ENCODE measurements at regions not wholly inside any gene's neighbourhood (a gene's known extent, or its start where the extent isn't known, plus 50 kb on each side); places are given as distances from the start of the nearest gene placed in this dataset.

DNA sequence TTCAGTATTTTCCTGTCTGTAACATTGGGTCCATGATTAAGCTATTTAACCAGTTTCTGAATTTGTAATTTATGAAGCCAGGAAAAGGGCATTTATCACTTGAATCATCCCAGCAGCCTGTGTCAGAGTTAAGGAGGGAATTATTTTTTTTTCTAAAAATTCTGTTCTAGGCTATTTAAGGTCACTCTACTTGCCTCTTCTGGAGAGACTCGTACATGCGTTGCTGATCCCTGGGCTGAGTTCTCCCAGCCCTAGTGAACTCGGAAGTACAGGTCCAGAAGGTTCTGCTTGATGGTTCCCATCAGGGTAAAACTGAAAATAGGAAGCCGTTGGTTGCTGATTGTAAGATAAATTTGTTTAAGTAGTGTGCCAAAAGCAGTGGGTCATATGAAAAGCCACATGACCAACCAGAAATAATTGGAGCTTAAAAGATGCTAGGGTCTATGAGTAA, 90.7 kb downstream of the GPR88 start:
- no peak overlapping the region for H3K4me3 Mint-ChIP-seq
- ATAC-seq (ENCODE audit: low read depth): no peak
- no peak for DNase-seq
- no peak overlapping the region for H3K27ac Mint-ChIP-seq
- ChIA-PET POLR2A (no interaction called here), CTCF (no interaction called here)
- no peak for TF ChIP-seq CTCF (IDR thresholded peaks at IDR 0.05)
- intact Hi-C loops (cut with micrococcal nuclease): no loop called here
- no peaks in the 10 kb centered on the region for H3K27me3 Mint-ChIP-seq
- no peaks in the 10 kb centered on the region for H3K4me1 Mint-ChIP-seq
- H3K36me3 Mint-ChIP-seq (ENCODE audit: low read depth): no peaks in the 10 kb centered on the region
- H3K9me3 Mint-ChIP-seq: no peaks in the 10 kb centered on the region

DNA sequence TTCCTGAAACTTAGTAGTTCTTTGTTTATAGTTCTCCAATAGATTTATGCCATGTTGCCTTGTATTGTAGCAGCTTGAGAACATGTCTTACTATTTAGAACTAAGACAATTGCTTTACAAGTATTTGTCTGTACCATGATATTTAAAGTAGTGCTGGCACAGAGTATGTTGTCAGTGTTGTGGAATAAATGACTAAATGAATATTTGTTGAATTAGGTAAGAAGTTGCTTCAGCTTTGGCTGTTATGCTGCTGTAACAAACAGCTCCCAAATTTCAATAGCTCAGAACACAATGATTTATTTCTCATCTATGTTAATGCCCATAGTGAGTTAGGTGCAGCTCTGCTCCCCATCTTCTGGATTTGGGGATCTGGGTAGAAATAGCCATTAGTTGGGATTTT, 90.2 kb upstream of the VCAM1 start:
- Mint-ChIP-seq H3K27ac (no peak overlapping the region), H3K27me3 (no peaks in the 10 kb centered on the region), H3K9me3 (no peaks in the 10 kb centered on the region), H3K4me3 (no peak overlapping the region), H3K36me3 (ENCODE audit: low read depth) (no peaks in the 10 kb centered on the region), H3K4me1 (no peaks in the 10 kb centered on the region)
- no peak for ATAC-seq (ENCODE audit: low read depth)
- no peak for TF ChIP-seq CTCF (IDR thresholded peaks at IDR 0.05)
- CTCF ChIA-PET: no interaction called here
- DNase-seq: no peak
- intact Hi-C loops (cut with micrococcal nuclease): no loop called here
- POLR2A ChIA-PET: no interaction called here

DNA sequence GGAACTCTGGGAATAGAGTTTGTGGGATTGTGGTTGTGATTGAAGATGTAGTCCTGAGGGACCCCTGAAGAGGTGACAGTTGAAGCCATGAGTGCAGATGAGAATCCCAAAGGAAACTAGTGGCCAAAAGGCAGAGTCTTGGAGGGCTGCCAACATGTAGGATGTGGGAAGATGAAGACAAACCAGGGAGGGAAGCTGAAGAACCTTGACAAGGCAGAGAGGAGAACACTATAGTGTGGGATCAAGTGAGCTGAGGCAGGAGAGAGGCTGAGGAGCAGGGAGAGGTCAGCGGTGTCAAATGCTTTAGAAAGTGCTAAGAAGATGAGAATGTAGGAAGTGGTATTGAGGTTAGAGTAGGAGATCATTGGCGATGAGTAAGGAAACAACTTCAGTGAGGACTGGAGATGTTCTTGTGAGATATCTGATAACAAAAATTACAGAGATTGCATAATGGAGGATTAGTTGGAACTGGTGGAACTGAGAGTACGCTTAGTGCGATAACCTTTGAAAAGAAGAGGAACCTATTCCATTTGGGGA, 88.5 kb upstream of the VCAM1 start:
- no peak for DNase-seq
- Mint-ChIP-seq H3K27me3 (no peaks in the 10 kb centered on the region), H3K9me3 (no peaks in the 10 kb centered on the region), H3K27ac (no peak overlapping the region), H3K4me1 (no peaks in the 10 kb centered on the region), H3K36me3 (ENCODE audit: low read depth) (no peaks in the 10 kb centered on the region), H3K4me3 (no peak overlapping the region)
- intact Hi-C loops (cut with micrococcal nuclease): no loop called here
- ATAC-seq (ENCODE audit: low read depth): no peak
- no peak for TF ChIP-seq CTCF (IDR thresholded peaks at IDR 0.05)
- ChIA-PET CTCF (no interaction called here), POLR2A (no interaction called here)

- TF ChIP-seq CTCF (IDR thresholded peaks at IDR 0.05): no peak
- no peaks in the 10 kb centered on the region for H3K36me3 Mint-ChIP-seq (ENCODE audit: low read depth)
- no peak overlapping the region for H3K4me3 Mint-ChIP-seq
- DNase-seq (no peak), ATAC-seq (ENCODE audit: low read depth) (no peak)
- intact Hi-C loops (cut with micrococcal nuclease): no loop called here
- CTCF ChIA-PET: no interaction called here
- POLR2A ChIA-PET: no interaction called here
- H3K27me3 Mint-ChIP-seq: peaks cover 3% of the 10 kb centered on the region
- no peak overlapping the region for H3K27ac Mint-ChIP-seq
- no peaks in the 10 kb centered on the region for H3K4me1 Mint-ChIP-seq
- H3K9me3 Mint-ChIP-seq: peaks cover 3% of the 10 kb centered on the region
Measured at GRCh38 chr1:100642826-100643225, 76.7 kb upstream of the VCAM1 start.

GRCh38 chr1:100643471-100644196, 75.9 kb upstream of the VCAM1 start:
- peaks cover 5% of the 10 kb centered on the region for H3K27me3 Mint-ChIP-seq
- TF ChIP-seq CTCF (IDR thresholded peaks at IDR 0.05): no peak
- intact Hi-C loops (cut with micrococcal nuclease): no loop called here
- no peaks in the 10 kb centered on the region for H3K36me3 Mint-ChIP-seq (ENCODE audit: low read depth)
- no peak overlapping the region for H3K27ac Mint-ChIP-seq
- no peak overlapping the region for H3K4me3 Mint-ChIP-seq
- ATAC-seq (ENCODE audit: low read depth) (no peak), DNase-seq (no peak)
- ChIA-PET POLR2A (no interaction called here), CTCF (no interaction called here)
- H3K4me1 Mint-ChIP-seq: no peaks in the 10 kb centered on the region
- H3K9me3 Mint-ChIP-seq: peaks cover 8% of the 10 kb centered on the region

Measured in activated B cell treated with CpG ODN at 0.5 μM for 24 hours (primary cell).